PC-9 (cell line): ENCODE measurements at regions not wholly inside any gene's neighbourhood (a gene's known extent, or its start where the extent isn't known, plus 50 kb on each side); places are given as distances from the start of the nearest gene placed in this dataset.
"Not testable (repeated sequence)": the region's sequence is repeated elsewhere in the genome, so short reads cannot be mapped to it uniquely, and the experiment has no call there.

Experiments
- BruUV-seq: library from RNA; stranded (reverse); fragments of 400-500 nt; replicated peaks from 2 replicates; lab custom pipeline; 2021; lab: Mats Ljungman, UMichigan
- CTCF ChIA-PET: fragments of 300-600 bp; sonication (Branson Sonifier 250); formaldehyde crosslinking; loops from one replicate; lab custom pipeline; 2022; ENCODE audit warnings: antibody characterized with exemption; lab: Charles Lee
- POLR2A ChIA-PET: fragments of 300-600 bp; sonication (Branson Sonifier 250); formaldehyde crosslinking; loops from one replicate; lab custom pipeline; 2022; ENCODE audit warnings: antibody characterized with exemption; ENCODE audit not compliant: unreplicated experiment; lab: Charles Lee
- DNase-seq, 2 experiments: peaks; one replicate each; pipeline versions ENCODE4 v3.0.0 to v3.0.0-alpha.2; 2015 to 2022; ENCODE audit warnings: mixed read lengths in 1 of 2
- H2AFZ ChIP-seq: fragments of 200-600 bp; sonication (generic); 2 replicates; pipeline ENCODE4 v1.8.1; 2017; ENCODE audit warnings: antibody characterized with exemption
- H3F3A ChIP-seq: fragments of 200-600 bp; sonication (generic); 2 replicates; pipeline ENCODE4 v1.8.1; 2017; ENCODE audit warnings: antibody characterized with exemption, mild to moderate bottlenecking, low read depth; ENCODE audit not compliant: insufficient read depth
- H3K27ac ChIP-seq: fragments of 200-600 bp; sonication (generic); 2 replicates; pipeline ENCODE4 v1.6.1; 2016; ENCODE audit warnings: mixed run types
- H3K27me3 ChIP-seq: fragments of 200-600 bp; sonication (generic); 2 replicates; pipeline ENCODE4 v1.6.1; 2016; ENCODE audit warnings: low read depth, mixed run types; ENCODE audit not compliant: insufficient read depth
- H3K36me3 ChIP-seq: fragments of 200-600 bp; sonication (generic); 2 replicates; pipeline ENCODE4 v1.6.1; 2016; ENCODE audit warnings: low read depth, mixed run types
- H3K4me1 ChIP-seq: fragments of 200-600 bp; sonication (generic); replicated peaks from 2 replicates; pipeline ENCODE4 v1.6.1; 2016; ENCODE audit warnings: mixed run types; ENCODE audit not compliant: insufficient read depth
- H3K4me2 ChIP-seq: fragments of 200-600 bp; sonication (generic); 2 replicates; pipeline ENCODE4 v1.6.1; 2017; ENCODE audit warnings: mixed run types
- H3K4me3 ChIP-seq: fragments of 200-600 bp; sonication (generic); 2 replicates; pipeline ENCODE4 v1.6.1; 2016; ENCODE audit warnings: mixed run types
- H3K79me2 ChIP-seq: fragments of 200-600 bp; sonication (generic); 2 replicates; pipeline ENCODE4 v1.6.1; 2017; ENCODE audit warnings: low read depth, mixed run types
- H3K9me2 ChIP-seq: fragments of 200-600 bp; sonication (generic); 2 replicates; pipeline ENCODE4 v1.8.1; 2017; ENCODE audit warnings: mild to moderate bottlenecking; ENCODE audit not compliant: insufficient read depth
- H3K9me3 ChIP-seq: fragments of 200-600 bp; sonication (generic); 2 replicates; pipeline ENCODE4 v1.8.1; 2016; ENCODE audit warnings: low read depth; ENCODE audit not compliant: insufficient read depth
- H4K20me1 ChIP-seq: fragments of 200-600 bp; sonication (generic); 2 replicates; pipeline ENCODE4 v1.8.1; 2017; ENCODE audit not compliant: insufficient read depth
- EZH2 ChIP-seq: fragments of 200-600 bp; sonication (generic); IDR thresholded peaks from 2 replicates; pipeline ENCODE4 v1.8.0; 2017; ENCODE audit warnings: antibody characterized with exemption, low read depth
- intact Hi-C: fragments of 100-400 bp; cut with micrococcal nuclease; formaldehyde crosslinking; loops from one replicate; pipeline ENCODE4 v1.10.0; 2022; ENCODE audit not compliant: unreplicated experiment
- TF ChIP-seq, protein P1 (sequence below): fragments of 200-600 bp; sonication (generic); conservative IDR thresholded peaks from 2 replicates; pipeline ENCODE4 v1.6.1; 2017; ENCODE audit warnings: mixed run types, antibody characterized with exemption, mild to moderate bottlenecking, moderate library complexity

DNA sequence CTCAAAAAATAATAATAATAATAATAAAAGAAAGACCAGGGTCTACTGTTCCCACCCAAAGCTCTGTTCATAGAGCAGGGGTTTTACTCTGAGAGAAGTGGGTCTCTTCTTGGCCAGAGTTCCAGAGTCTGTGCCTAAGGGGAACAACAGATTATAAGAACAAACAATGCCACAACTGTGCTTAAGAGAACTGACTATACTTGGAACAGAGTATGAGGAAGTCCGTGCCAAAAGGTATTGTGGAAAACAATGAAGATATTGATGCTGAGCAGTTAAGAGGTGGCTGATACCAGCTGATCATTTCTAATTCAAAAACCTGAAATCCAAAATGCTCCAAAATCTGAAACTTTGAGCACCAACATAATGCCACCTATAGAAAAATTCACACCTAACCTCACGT, 229.6 kb downstream of the FBXO8 start:
- Histone ChIP-seq H3K4me2 (no peak overlapping the region), H3K9me3 (no peaks in the 10 kb centered on the region), H3K79me2 (no peaks in the 10 kb centered on the region), H3K27ac (no peak overlapping the region), H3K27me3 (no peaks in the 10 kb centered on the region), H2AFZ (no peak overlapping the region), H3K4me1 (no peaks in the 10 kb centered on the region), H3K9me2 (no peaks in the 10 kb centered on the region), H3K4me3 (no peak overlapping the region), H3K36me3 (no peaks in the 10 kb centered on the region), H4K20me1 (no peaks in the 10 kb centered on the region), H3F3A (no peaks in the 10 kb centered on the region)
- CTCF ChIA-PET = no interaction called here
- BruUV-seq = no TSS peak
- POLR2A ChIA-PET = no interaction called here
- intact Hi-C loops = no loop called here
- no peak for TF ChIP-seq EZH2
- TF ChIP-seq, protein P1, sequence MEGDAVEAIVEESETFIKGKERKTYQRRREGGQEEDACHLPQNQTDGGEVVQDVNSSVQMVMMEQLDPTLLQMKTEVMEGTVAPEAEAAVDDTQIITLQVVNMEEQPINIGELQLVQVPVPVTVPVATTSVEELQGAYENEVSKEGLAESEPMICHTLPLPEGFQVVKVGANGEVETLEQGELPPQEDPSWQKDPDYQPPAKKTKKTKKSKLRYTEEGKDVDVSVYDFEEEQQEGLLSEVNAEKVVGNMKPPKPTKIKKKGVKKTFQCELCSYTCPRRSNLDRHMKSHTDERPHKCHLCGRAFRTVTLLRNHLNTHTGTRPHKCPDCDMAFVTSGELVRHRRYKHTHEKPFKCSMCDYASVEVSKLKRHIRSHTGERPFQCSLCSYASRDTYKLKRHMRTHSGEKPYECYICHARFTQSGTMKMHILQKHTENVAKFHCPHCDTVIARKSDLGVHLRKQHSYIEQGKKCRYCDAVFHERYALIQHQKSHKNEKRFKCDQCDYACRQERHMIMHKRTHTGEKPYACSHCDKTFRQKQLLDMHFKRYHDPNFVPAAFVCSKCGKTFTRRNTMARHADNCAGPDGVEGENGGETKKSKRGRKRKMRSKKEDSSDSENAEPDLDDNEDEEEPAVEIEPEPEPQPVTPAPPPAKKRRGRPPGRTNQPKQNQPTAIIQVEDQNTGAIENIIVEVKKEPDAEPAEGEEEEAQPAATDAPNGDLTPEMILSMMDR = no peak
- DNase-seq = no peak

DNA sequence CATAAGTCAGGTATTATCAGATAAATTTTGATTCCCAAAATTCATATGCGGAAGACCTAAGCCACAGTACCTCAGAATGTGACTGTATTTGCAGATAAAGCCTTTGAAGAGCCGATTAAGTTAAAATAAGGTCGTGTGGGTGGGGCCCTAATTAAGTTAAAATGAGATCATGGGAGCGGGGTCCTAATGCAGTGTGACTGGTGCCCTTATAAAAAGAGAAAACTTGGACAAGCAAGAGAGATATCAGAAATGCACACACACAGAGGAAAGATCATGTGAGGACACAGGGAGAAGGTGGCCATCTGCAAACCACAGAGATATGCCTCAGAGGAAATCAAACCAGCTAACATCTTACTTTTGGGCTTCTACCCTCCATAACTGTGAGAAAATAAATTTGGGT, 236.1 kb downstream of the FBXO8 start:
- Histone ChIP-seq H3K4me1 (no peaks in the 10 kb centered on the region), H3K9me2 (no peaks in the 10 kb centered on the region), H3K4me3 (no peak overlapping the region), H3K9me3 (no peaks in the 10 kb centered on the region), H3K27me3 (no peaks in the 10 kb centered on the region), H3F3A (no peaks in the 10 kb centered on the region), H3K4me2 (no peak overlapping the region), H3K27ac (no peak overlapping the region), H3K79me2 (no peaks in the 10 kb centered on the region), H4K20me1 (no peaks in the 10 kb centered on the region), H2AFZ (no peak overlapping the region), H3K36me3 (no peaks in the 10 kb centered on the region)
- intact Hi-C loops = no loop called here
- POLR2A ChIA-PET = no interaction called here
- DNase-seq = no peak
- TF ChIP-seq, protein P1 = no peak
- no peak for TF ChIP-seq EZH2
- CTCF ChIA-PET = no interaction called here
- BruUV-seq = no TSS peak

DNA sequence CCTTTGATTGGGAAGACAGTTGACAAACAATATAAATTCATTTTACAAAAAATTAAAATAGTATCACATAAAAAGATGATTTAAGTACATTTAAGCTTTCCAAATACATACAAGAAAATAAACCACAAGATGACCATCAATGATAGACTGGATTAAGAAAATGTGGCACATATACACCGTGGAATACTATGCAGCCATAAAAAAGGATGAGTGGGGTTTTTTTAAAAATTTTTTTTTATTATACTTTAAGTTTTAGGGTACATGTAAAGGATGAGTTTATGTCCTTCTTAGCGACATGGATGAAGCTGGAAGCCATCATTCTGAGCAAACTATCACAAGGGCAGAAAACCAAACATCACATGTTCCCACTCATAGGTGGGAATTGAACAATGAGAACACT, 237.6 kb downstream of the FBXO8 start:
- H3K9me2 ChIP-seq, intact Hi-C loops, H3K4me2 ChIP-seq, H3K27ac ChIP-seq, H2AFZ ChIP-seq, H3K27me3 ChIP-seq, POLR2A ChIA-PET, H3K9me3 ChIP-seq, H3K4me3 ChIP-seq, H3K4me1 ChIP-seq, H3K79me2 ChIP-seq, CTCF ChIA-PET, H3K36me3 ChIP-seq, DNase-seq, BruUV-seq, H3F3A ChIP-seq, H4K20me1 ChIP-seq: not testable (repeated sequence)

DNA sequence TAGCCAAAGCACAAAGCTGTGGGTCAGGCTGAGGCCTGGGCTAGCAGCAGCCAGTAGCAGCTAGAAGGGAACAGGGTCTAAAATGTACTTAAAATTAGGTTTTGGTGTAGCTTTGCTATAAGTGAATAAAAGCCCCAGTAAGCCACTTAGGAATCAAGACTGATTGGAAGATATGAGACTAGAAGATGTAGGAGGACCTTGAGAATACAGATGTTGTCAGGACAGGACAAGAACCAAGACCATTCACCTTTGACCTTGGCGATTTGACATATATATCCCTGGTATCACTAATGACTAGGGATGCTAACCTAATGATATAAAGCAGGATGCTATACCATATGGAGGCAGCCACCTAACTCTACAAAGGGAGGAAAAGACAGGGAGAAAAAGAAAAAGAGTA, 238.1 kb downstream of the FBXO8 start:
- Histone ChIP-seq H3K4me1 (no peaks in the 10 kb centered on the region), H4K20me1 (no peaks in the 10 kb centered on the region), H3K27ac (no peak overlapping the region), H3K9me2 (no peaks in the 10 kb centered on the region), H2AFZ (no peak overlapping the region), H3K79me2 (no peaks in the 10 kb centered on the region), H3K4me3 (no peak overlapping the region), H3K36me3 (no peaks in the 10 kb centered on the region), H3F3A (no peaks in the 10 kb centered on the region), H3K4me2 (no peak overlapping the region), H3K9me3 (no peaks in the 10 kb centered on the region), H3K27me3 (no peaks in the 10 kb centered on the region)
- TF ChIP-seq, protein P1 = no peak
- TF ChIP-seq EZH2 = no peak
- intact Hi-C loops = no loop called here
- CTCF ChIA-PET = no interaction called here
- no peak for DNase-seq
- no TSS peak for BruUV-seq
- POLR2A ChIA-PET = no interaction called here
